Dermis microvascular lymphatic vessel endothelial cell (primary cell): ENCODE measurements at regions not wholly inside any gene's neighbourhood (a gene's known extent, or its start where the extent isn't known, plus 50 kb on each side); places are given as distances from the start of the nearest gene placed in this dataset.

Experiments used
- DNase-seq, 2 donors: peaks; one replicate each; pipeline versions ENCODE4 v3.0.0 to v3.0.0-alpha.2; 2010; ENCODE audit warnings: low read depth in 2 of 2

- no peak for DNase-seq
Observed at GRCh38 chr5:61596265-61596664, 264.2 kb downstream of the ZSWIM6 start.

DNA sequence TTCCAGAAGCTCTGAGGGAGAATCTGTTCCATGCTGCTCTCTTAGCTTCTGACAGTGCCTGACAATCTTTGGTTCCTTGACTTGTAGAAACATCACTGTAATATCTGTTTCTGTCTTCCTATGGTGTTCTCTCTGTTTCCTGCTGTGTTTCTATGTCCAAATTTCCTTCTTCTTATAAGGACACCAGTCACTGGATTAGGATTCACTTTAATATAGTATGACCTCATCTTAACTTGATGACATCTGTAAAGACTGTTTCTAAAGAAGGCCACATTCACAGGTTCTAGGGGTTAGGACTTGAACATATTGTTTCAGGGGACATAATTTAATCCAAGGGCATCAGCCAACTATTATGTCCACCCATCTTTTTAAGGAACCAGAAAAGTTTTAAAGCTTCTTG is 265.6 kb downstream of the ZSWIM6 start:
- no peak for DNase-seq

DNA sequence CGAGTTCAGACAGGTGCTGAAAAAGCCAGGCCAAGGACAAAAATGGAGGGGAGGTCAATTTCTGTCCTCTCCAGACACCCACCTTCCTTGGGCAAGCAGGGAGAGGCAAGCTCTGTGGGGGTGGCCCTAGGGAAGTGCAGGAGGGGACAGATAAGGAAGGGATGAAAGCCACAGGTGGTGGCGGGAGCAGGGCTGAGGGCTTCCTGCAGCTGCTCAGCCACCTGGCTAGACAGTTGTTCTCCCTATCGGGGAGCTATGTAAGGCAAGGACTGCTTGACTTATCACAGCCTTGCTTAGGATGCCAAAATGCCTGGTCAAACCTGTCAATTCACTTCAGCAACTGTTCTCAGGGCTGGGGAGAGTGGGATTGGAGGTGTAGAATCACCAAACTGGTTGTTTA is 266.1 kb downstream of the ZSWIM6 start:
- DNase-seq, result no peak

- DNase-seq, result no peak
Observed at GRCh38 chr5:61599370-61600122, 267.5 kb downstream of the ZSWIM6 start.

DNA sequence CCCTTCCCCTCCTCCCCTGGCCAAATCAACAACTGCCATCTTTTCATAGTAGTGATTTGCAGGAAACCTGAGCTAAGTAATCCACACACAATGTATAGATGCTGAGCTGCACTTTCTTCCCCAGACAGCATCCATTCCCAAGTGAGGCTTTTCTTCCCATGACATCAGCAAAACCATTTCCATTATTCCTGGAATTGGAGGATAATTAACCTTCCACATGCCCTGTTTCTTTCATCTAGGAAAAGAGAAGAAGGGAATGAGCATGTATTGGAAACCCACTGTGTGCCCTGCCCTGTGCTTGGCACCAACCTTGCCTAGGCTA is 268.0 kb downstream of the ZSWIM6 start:
- DNase-seq, result no peak

DNA sequence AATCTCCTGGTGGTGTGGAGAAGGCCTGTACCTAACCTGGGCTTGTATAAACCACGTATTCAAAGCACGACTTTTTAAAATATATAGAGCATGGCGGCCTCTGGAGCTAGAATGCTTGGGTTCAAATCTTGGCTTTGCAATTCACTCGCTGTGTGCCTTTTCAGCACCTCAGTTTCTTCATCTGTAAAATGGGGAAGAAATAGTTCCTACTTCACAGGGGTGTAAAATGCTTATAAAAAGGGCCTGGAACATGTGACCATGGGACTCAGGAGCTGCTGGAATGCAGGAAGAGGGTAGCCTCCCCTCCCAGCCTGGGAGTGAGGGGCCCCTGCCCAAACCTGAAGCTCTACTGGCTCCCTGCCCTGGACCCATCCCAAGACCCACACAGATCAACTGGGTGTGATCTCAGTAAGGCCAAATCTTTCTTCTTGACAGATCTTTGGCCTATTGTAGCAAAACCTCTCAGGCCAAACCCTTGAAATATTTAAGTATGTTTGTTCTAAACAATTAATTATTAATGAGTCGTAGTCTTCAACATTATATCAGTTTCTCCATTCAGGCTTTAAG is 269.0 kb downstream of the ZSWIM6 start:
- DNase-seq, result no peak

DNA sequence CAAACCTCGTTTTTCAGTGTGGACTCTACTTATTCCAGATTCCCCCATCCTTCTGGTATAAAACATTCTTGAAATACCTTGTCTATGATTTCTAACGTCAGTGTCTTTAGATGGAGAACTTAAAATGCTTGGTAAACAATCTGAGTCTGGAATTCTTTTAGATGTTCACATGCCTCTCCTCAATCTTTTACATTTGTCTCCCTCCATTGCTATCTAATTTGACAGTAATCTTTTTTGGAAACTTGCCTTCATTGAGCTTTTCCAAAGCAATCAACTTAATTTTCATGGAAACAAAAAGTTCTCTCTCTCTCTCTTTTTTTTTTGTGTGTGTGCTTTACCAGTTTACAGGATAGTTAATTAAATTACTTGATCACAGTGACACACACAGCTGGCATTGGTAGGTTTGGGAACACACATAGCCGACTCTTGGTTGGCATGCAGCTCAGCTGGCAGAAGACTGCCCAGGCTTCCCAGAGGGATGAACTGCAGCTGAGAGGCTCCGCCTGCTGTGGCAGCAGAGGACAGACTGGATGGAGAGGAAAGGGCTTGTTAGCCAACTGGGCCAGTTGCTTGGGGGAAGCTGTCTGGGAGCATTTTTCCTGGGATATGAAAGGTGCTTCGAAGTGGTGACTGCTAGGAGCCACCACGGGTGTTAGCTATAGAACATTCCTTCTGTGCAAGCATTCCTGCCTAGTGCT is 271.3 kb downstream of the ZSWIM6 start:
- DNase-seq, result no peak

DNA sequence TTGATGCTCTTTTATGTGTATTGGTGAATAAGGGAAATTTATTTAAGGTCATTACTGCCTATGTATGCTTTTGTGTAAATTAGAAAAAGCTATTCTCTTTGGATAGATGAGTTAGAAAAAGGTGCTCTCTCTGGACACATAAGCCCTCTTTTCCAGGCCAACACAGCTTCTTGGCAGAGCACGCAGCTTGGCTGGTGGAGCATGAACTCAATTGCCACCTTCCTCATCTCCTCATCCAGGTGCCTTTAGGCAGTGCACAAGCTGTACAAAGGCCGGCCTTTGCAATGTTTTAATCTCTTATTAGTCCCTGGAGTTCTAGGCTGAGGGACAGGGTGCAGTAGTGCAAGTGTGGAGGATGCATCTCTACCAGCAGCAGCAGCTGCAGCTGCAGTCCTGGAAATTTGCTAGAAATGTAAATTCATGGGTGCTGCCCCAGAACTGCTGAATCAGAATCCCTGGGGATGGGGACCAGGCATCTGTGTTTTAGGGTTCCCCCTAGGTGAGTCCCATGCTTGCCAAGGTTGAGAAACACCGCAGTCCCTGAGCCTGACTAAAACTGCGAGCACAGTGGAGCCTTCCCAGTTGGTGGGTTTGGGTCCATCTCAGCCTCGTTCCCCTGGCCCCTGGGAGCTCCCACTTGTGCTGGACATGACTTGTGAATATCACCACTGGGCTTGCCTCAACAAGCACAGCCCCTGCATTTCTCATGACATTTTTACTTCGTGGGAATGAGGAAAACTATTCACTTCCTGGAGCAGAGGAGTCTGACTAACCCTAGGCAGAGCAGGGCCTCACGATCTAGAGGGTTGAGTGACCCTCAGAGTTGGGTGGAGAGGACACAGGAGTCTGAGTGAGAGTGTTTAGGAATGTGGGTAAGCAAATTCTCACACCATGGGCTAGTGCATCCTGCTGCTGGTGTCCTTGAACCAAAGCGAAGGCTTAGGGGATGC is 272.3 kb downstream of the ZSWIM6 start:
- DNase-seq, result no peak

- DNase-seq, result no peak
Observed at GRCh38 chr5:61609840-61610677, 278.0 kb downstream of the ZSWIM6 start.

GRCh38 chr5:61610678-61611024 is 278.6 kb downstream of the ZSWIM6 start:
- DNase-seq, result no peak

- DNase-seq, result no peak
Observed at GRCh38 chr5:61612431-61612830, 280.4 kb downstream of the ZSWIM6 start.

DNA sequence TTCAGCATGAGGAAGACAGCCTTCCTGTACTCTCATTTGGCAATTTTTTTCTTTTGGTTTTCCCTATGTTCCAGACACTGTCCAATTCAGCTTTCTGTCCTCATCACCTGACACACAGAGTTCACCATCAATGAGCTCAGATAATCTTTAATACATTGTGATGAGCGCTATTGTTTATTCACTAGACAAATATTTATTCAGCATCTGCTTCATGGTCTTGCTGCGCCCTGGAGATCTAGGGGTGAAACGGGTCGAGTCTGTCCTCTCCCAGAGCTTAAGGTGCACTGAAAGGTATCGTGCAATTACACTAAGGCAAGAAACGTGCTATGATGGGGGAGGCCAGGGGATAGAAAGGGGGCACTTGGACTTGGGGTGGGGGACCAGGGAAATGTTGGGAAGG is 281.6 kb downstream of the ZSWIM6 start:
- no peak for DNase-seq

- DNase-seq, result no peak
Observed at GRCh38 chr5:61614606-61615005, 282.5 kb downstream of the ZSWIM6 start.

DNA sequence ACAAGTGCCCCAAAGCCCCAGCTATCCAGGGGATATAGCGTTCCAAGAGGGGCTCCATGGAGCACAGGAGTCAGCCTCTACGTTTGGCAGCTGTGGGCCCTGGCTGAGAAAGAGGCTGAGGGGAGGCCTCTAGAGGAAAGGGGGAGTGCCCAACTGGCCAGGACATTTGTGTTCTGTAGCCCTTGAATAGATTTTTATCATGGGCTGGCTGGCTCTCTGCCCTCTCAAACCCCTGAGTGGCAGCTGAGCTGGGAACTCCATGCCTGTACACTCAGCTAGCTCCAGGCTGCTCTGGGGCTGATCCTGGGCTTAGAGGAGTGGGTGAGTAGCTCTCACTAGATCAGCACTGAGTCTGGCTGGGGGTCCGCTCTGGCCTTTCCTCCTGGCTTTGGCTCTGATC is 285.0 kb downstream of the ZSWIM6 start:
- DNase-seq, result no peak

- DNase-seq, result no peak
Observed at GRCh38 chr5:61617995-61618525, 286.0 kb downstream of the ZSWIM6 start.

- DNase-seq, result no peak
Observed at GRCh38 chr5:61618577-61618976, 286.5 kb downstream of the ZSWIM6 start.

GRCh38 chr5:61619289-61619688 is 287.2 kb downstream of the ZSWIM6 start:
- DNase-seq, result no peak

DNA sequence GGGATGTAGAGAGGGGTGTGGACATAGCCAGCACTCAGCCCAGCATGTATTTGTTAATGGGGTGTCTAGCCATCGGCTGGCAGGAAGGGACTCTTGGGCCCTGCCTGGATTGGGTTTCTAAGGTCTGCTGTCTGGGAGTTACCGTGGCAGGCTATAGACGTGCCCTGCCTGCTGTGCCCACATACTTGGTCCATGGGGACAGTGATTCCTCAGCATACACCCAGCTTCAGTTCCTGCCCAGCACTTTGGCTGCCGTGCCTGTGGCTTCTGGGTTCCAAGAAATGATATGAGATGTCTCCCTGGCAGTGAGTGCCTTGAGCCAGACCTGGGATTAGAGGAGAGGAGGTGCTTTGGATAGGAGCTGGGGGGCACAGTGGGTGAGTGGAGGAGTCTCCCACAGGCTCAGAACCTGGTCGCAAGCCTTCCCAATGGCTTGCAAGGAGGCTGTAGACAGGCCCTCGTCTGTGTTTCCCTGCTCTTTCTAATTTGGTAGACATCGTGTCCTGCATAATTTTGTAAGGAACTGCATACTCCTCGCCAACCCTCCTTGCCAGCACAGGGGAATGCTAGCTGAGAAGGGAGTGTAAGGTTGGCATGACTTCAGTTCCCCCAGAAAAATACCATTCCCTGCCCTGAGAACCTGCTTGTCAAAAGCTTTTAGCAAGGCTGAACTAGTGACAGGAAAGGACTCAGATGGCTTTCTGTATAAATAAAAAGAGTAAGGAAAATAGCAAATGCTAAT is 287.9 kb downstream of the ZSWIM6 start:
- DNase-seq, result no peak

DNA sequence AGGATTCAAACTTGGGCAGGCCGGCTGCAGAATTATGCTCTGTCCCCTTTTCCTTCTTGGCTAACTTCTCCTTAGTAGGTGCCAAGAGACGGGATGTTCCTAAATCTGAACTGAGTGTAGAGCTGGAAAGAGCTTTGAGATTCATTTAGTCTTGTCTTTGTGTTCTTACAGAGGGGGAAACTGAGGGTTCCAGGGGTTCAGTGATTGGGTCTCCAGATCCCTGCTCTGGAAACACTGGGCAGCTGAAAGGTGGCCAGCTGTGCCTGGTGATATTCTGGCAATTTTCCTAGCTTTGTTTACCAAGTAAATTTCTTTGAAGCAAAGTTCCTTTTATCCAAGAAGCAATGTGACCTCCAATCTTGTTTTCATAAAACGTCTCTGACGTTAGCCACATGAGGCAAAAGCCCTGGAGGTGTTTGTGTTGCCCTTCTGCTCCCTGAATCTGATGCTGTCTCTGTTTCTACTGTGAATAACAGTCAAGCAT is 288.7 kb downstream of the ZSWIM6 start:
- DNase-seq, result no peak

GRCh38 chr5:61621202-61621650 is 289.2 kb downstream of the ZSWIM6 start:
- no peak for DNase-seq
